ENCODE measurements at regions not wholly inside any gene's neighbourhood (a gene's known extent, or its start where the extent isn't known, plus 50 kb on each side); places are given as distances from the start of the nearest gene placed in this dataset.
"Not testable (repeated sequence)": the region's sequence is repeated elsewhere in the genome, so short reads cannot be mapped to it uniquely, and the experiment has no call there.

- no peak for DNase-seq
Measured at GRCh38 chr19:27745978-27746542, 1466.9 kb downstream of the UQCRFS1 start.

GRCh38 chr19:27744926-27745768 lies 1467.8 kb downstream of the UQCRFS1 start:
- DNase-seq, result no peak

GRCh38 chr19:27742041-27742440 lies 1470.9 kb downstream of the UQCRFS1 start:
- no peak for DNase-seq

GRCh38 chr19:27741236-27741635 lies 1471.7 kb downstream of the UQCRFS1 start:
- no peak for DNase-seq

- no peak for DNase-seq
Measured at GRCh38 chr19:27740396-27740795, 1472.6 kb downstream of the UQCRFS1 start.

- DNase-seq, result no peak
Measured at GRCh38 chr19:27738569-27739193, 1474.3 kb downstream of the UQCRFS1 start.

GRCh38 chr19:27736225-27736624 lies 1476.7 kb downstream of the UQCRFS1 start:
- DNase-seq, result no peak

GRCh38 chr19:27735314-27735713 lies 1477.6 kb downstream of the UQCRFS1 start:
- no peak for DNase-seq

- no peak for DNase-seq
Measured at GRCh38 chr19:27734496-27735220, 1478.3 kb downstream of the UQCRFS1 start.

- no peak for DNase-seq
Measured at GRCh38 chr19:27733551-27734266, 1479.2 kb downstream of the UQCRFS1 start.

- DNase-seq, result no peak
Measured at GRCh38 chr19:27729332-27729731, 1483.6 kb downstream of the UQCRFS1 start.

- DNase-seq, result no peak
Measured at GRCh38 chr19:27722625-27723024, 1490.3 kb downstream of the UQCRFS1 start.

GRCh38 chr19:27720155-27720554 lies 1492.8 kb downstream of the UQCRFS1 start:
- DNase-seq, result no peak

- DNase-seq, result no peak
Measured at GRCh38 chr19:27719034-27719433, 1493.9 kb downstream of the UQCRFS1 start.

- DNase-seq, result no peak
Measured at GRCh38 chr19:27718234-27718633, 1494.7 kb downstream of the UQCRFS1 start.

GRCh38 chr19:27717825-27718224 lies 1495.1 kb downstream of the UQCRFS1 start:
- no peak for DNase-seq

- DNase-seq, result no peak
Measured at GRCh38 chr19:27716922-27717321, 1496.0 kb downstream of the UQCRFS1 start.

GRCh38 chr19:27714857-27715256 lies 1498.1 kb downstream of the UQCRFS1 start:
- no peak for DNase-seq

- DNase-seq, result no peak
Measured at GRCh38 chr19:27709496-27709895, 1503.5 kb downstream of the UQCRFS1 start.

- not testable (repeated sequence) for DNase-seq
Measured at GRCh38 chr19:27708986-27709385, 1504.0 kb downstream of the UQCRFS1 start.

- DNase-seq, result not testable (repeated sequence)
Measured at GRCh38 chr19:27707026-27707425, 1505.9 kb downstream of the UQCRFS1 start.

- DNase-seq, result no peak
Measured at GRCh38 chr19:27705896-27706295, 1507.1 kb downstream of the UQCRFS1 start.
